ENCODE measurements at regions not wholly inside any gene's neighbourhood (a gene's known extent, or its start where the extent isn't known, plus 50 kb on each side); places are given as distances from the start of the nearest gene placed in this dataset.
"Not testable (repeated sequence)": the region's sequence is repeated elsewhere in the genome, so short reads cannot be mapped to it uniquely, and the experiment has no call there.

- H3K4me1 ChIP-seq (ENCODE audit: insufficient read depth, low read length), result no peaks in the 10 kb centered on the region
- Mint-ChIP-seq H3K36me3 (ENCODE audit: low read depth, unreplicated experiment) (no peaks in the 10 kb centered on the region), H3K27ac (ENCODE audit: unreplicated experiment) (no peak overlapping the region), H3K9me3 (ENCODE audit: unreplicated experiment) (no peaks in the 10 kb centered on the region), H3K4me3 (ENCODE audit: unreplicated experiment) (no peak overlapping the region), H3K27me3 (ENCODE audit: low read depth, unreplicated experiment) (no peaks in the 10 kb centered on the region), H3K4me1 (ENCODE audit: low read depth, unreplicated experiment) (no peaks in the 10 kb centered on the region)
- no peak for DNase-seq (ENCODE audit: low read depth)
- no peaks in the 10 kb centered on the region for H3K27me3 ChIP-seq (ENCODE audit: insufficient read depth, low read length)
- H3K79me2 ChIP-seq (ENCODE audit: insufficient read depth, low read length), result no peaks in the 10 kb centered on the region
- no peak overlapping the region for H3K9ac ChIP-seq (ENCODE audit: low read length)
- no peak overlapping the region for H2AFZ ChIP-seq (ENCODE audit: low read depth, low read length)
- no peak overlapping the region for H3K4me2 ChIP-seq (ENCODE audit: low read length)
- no peaks in the 10 kb centered on the region for H3K9me3 ChIP-seq (ENCODE audit: insufficient read depth, low read depth, low read length)
- H3K27ac ChIP-seq (ENCODE audit: low read depth, low read length), result no peak overlapping the region
- no peak overlapping the region for H3K4me3 ChIP-seq (ENCODE audit: insufficient read depth, low read depth, low read length)
- no peak for FAIRE-seq
- TF ChIP-seq CTCF (IDR thresholded peaks at IDR 0.05; ENCODE audit: insufficient read depth, low read depth, low read length) (no peak), EZH2 (IDR thresholded peaks at IDR 0.05; ENCODE audit: insufficient read depth, low read length) (no peak)
- H4K20me1 ChIP-seq (ENCODE audit: insufficient read depth, low read length), result no peaks in the 10 kb centered on the region
- H3K36me3 ChIP-seq (ENCODE audit: insufficient read depth, low read length), result no peaks in the 10 kb centered on the region
Observed at GRCh38 chr2:199040522-199040921, 417.2 kb downstream of the SATB2 start.

- FAIRE-seq; H3K4me3 ChIP-seq (ENCODE audit: insufficient read depth, low read depth, low read length): not testable (repeated sequence)
Observed at GRCh38 chr2:199033761-199034160, 424.0 kb downstream of the SATB2 start.

GRCh38 chr2:199025146-199025545 is 432.6 kb downstream of the SATB2 start:
- H3K4me1 Mint-ChIP-seq (ENCODE audit: low read depth, unreplicated experiment), result no peaks in the 10 kb centered on the region

More at GRCh38 chr2:199033761-199034160, 424.0 kb downstream of the SATB2 start:
- H3K27ac ChIP-seq (ENCODE audit: low read depth, low read length); H3K4me3 Mint-ChIP-seq (ENCODE audit: unreplicated experiment); H3K36me3 Mint-ChIP-seq (ENCODE audit: low read depth, unreplicated experiment); H3K9me3 ChIP-seq (ENCODE audit: insufficient read depth, low read depth, low read length); H3K27ac Mint-ChIP-seq (ENCODE audit: unreplicated experiment); H2AFZ ChIP-seq (ENCODE audit: low read depth, low read length); H3K27me3 ChIP-seq (ENCODE audit: insufficient read depth, low read length); H4K20me1 ChIP-seq (ENCODE audit: insufficient read depth, low read length); H3K79me2 ChIP-seq (ENCODE audit: insufficient read depth, low read length); H3K9me3 Mint-ChIP-seq (ENCODE audit: unreplicated experiment); H3K36me3 ChIP-seq (ENCODE audit: insufficient read depth, low read length); H3K4me2 ChIP-seq (ENCODE audit: low read length); H3K4me1 Mint-ChIP-seq (ENCODE audit: low read depth, unreplicated experiment); H3K4me1 ChIP-seq (ENCODE audit: insufficient read depth, low read length); H3K9ac ChIP-seq (ENCODE audit: low read length); H3K27me3 Mint-ChIP-seq (ENCODE audit: low read depth, unreplicated experiment); DNase-seq (ENCODE audit: low read depth): not testable (repeated sequence)

More at GRCh38 chr2:199025146-199025545, 432.6 kb downstream of the SATB2 start:
- Mint-ChIP-seq H3K27ac (ENCODE audit: unreplicated experiment) (no peak overlapping the region), H3K27me3 (ENCODE audit: low read depth, unreplicated experiment) (no peaks in the 10 kb centered on the region), H3K36me3 (ENCODE audit: low read depth, unreplicated experiment) (no peaks in the 10 kb centered on the region), H3K4me3 (ENCODE audit: unreplicated experiment) (no peak overlapping the region), H3K9me3 (ENCODE audit: unreplicated experiment) (peaks cover 6% of the 10 kb centered on the region)
- no peaks in the 10 kb centered on the region for H4K20me1 ChIP-seq (ENCODE audit: insufficient read depth, low read length)
- no peak overlapping the region for H2AFZ ChIP-seq (ENCODE audit: low read depth, low read length)
- no peak overlapping the region for H3K9ac ChIP-seq (ENCODE audit: low read length)
- no peak for FAIRE-seq
- H3K9me3 ChIP-seq (ENCODE audit: insufficient read depth, low read depth, low read length), result no peaks in the 10 kb centered on the region
- no peaks in the 10 kb centered on the region for H3K4me1 ChIP-seq (ENCODE audit: insufficient read depth, low read length)
- no peak for TF ChIP-seq CTCF (IDR thresholded peaks at IDR 0.05; ENCODE audit: insufficient read depth, low read depth, low read length)
- TF ChIP-seq EZH2 (IDR thresholded peaks at IDR 0.05; ENCODE audit: insufficient read depth, low read length), result no peak
- H3K79me2 ChIP-seq (ENCODE audit: insufficient read depth, low read length), result no peaks in the 10 kb centered on the region
- no peaks in the 10 kb centered on the region for H3K36me3 ChIP-seq (ENCODE audit: insufficient read depth, low read length)
- no peak overlapping the region for H3K4me2 ChIP-seq (ENCODE audit: low read length)
- no peaks in the 10 kb centered on the region for H3K27me3 ChIP-seq (ENCODE audit: insufficient read depth, low read length)
- H3K27ac ChIP-seq (ENCODE audit: low read depth, low read length), result no peak overlapping the region
- no peak overlapping the region for H3K4me3 ChIP-seq (ENCODE audit: insufficient read depth, low read depth, low read length)
- DNase-seq (ENCODE audit: low read depth), result no peak
